Esophagus (tissue), 2 donors: ENCODE measurements at regions not wholly inside any gene's neighbourhood (a gene's known extent, or its start where the extent isn't known, plus 50 kb on each side); places are given as distances from the start of the nearest gene placed in this dataset.

ENCODE experiments used
- H3K27ac ChIP-seq, 2 donors: one replicate each; pipeline ENCODE4 v1.5.1; 2013; ENCODE audit warnings: low read depth in 2 of 2, mild to moderate bottlenecking in 2 of 2, inconsistent platforms in 1 of 2, low read length in 1 of 2, moderate library complexity in 1 of 2
- H3K27me3 ChIP-seq, 2 donors: one replicate each; pipeline ENCODE4 v1.6.1; 2013; ENCODE audit warnings: low read length in 2 of 2, control low read depth in 1 of 2, mild to moderate bottlenecking in 1 of 2; ENCODE audit not compliant: insufficient read depth in 2 of 2, control insufficient read depth in 1 of 2
- H3K36me3 ChIP-seq, 2 donors: one replicate each; pipeline ENCODE4 v1.6.1; 2013; ENCODE audit warnings: low read length in 1 of 2; ENCODE audit not compliant: control insufficient read depth in 2 of 2, insufficient read depth in 2 of 2
- H3K4me1 ChIP-seq, 2 donors: one replicate each; pipeline ENCODE4 v1.6.1; 2013; ENCODE audit warnings: low read length in 1 of 2; ENCODE audit not compliant: control insufficient read depth in 2 of 2, insufficient read depth in 2 of 2
- H3K4me3 ChIP-seq, 2 donors: one replicate each; pipeline ENCODE4 v1.5.1; 2013; ENCODE audit warnings: low read length in 2 of 2, mild to moderate bottlenecking in 2 of 2, low read depth in 1 of 2, moderate library complexity in 1 of 2
- H3K9me3 ChIP-seq, 2 donors: one replicate each; pipeline ENCODE4 v1.6.1; 2013; ENCODE audit warnings: mild to moderate bottlenecking in 2 of 2, low read depth in 1 of 2, low read length in 1 of 2, moderate library complexity in 1 of 2; ENCODE audit not compliant: control insufficient read depth in 2 of 2, insufficient read depth in 1 of 2
- WGBS, 2 donors: extraction: QIAGEN DNeasy Blood & Tissue Kit; methylation state at CpG; one replicate each; pipeline ENCODE4 v1.1.7; 2013; 5-methylcytosine and 5-hydroxymethylcytosine counted together
- donor health status: healthy with polysubstance abuse.
- donor health status: Bipolar disorder and iron deficiency.

- no peaks in the 10 kb centered on the region for H3K27me3 ChIP-seq
- H3K4me1 ChIP-seq = no peaks in the 10 kb centered on the region
- no peak overlapping the region for H3K4me3 ChIP-seq
- no peak overlapping the region for H3K27ac ChIP-seq
- no peaks in the 10 kb centered on the region for H3K9me3 ChIP-seq
- H3K36me3 ChIP-seq = no peaks in the 10 kb centered on the region
These were observed 197.2 kb downstream of the COX7C start for GRCh38 chr5:86814907-86815306.

GRCh38 chr5:86824637-86825036 is 206.9 kb downstream of the COX7C start:
- Histone ChIP-seq H3K9me3 (no peaks in the 10 kb centered on the region), H3K36me3 (no peaks in the 10 kb centered on the region)

GRCh38 chr5:86831128-86831527 is 213.4 kb downstream of the COX7C start:
- Histone ChIP-seq H3K4me3 (no peak overlapping the region), H3K27ac (no peak overlapping the region), H3K27me3 (no peaks in the 10 kb centered on the region), H3K4me1 (no peaks in the 10 kb centered on the region), H3K36me3 (no peaks in the 10 kb centered on the region), H3K9me3 (no peaks in the 10 kb centered on the region)

More at GRCh38 chr5:86824637-86825036, 206.9 kb downstream of the COX7C start:
- Histone ChIP-seq H3K27me3 (no peaks in the 10 kb centered on the region), H3K4me1 (no peaks in the 10 kb centered on the region), H3K4me3 (no peak overlapping the region), H3K27ac (no peak overlapping the region)
- 57 to 66% methylated on average over 2 of the region's 2 CpGs for WGBS, 2 donors

GRCh38 chr5:86833868-86834267 is 216.1 kb downstream of the COX7C start:
- H3K36me3 ChIP-seq = no peaks in the 10 kb centered on the region
- no peaks in the 10 kb centered on the region for H3K4me1 ChIP-seq
- no peaks in the 10 kb centered on the region for H3K9me3 ChIP-seq
- no peaks in the 10 kb centered on the region for H3K27me3 ChIP-seq
- no peak overlapping the region for H3K4me3 ChIP-seq
- no peak overlapping the region for H3K27ac ChIP-seq
- 95% methylated on average over 1 of the region's 1 CpG for whole genome bisulfite sequencing, 2 donors

- Histone ChIP-seq H3K4me3 (no peak overlapping the region), H3K27ac (no peak overlapping the region), H3K9me3 (no peaks in the 10 kb centered on the region), H3K27me3 (no peaks in the 10 kb centered on the region), H3K4me1 (no peaks in the 10 kb centered on the region), H3K36me3 (no peaks in the 10 kb centered on the region)
- 77 to 78% methylated on average over 2 of the region's 2 CpGs for WGBS, 2 donors
These were observed 219.9 kb downstream of the COX7C start for GRCh38 chr5:86837610-86838009.

GRCh38 chr5:86838083-86838482 is 220.3 kb downstream of the COX7C start:
- no peaks in the 10 kb centered on the region for H3K27me3 ChIP-seq
- no peak overlapping the region for H3K27ac ChIP-seq
- no peaks in the 10 kb centered on the region for H3K36me3 ChIP-seq
- no peaks in the 10 kb centered on the region for H3K9me3 ChIP-seq
- no peaks in the 10 kb centered on the region for H3K4me1 ChIP-seq
- WGBS, 2 donors = 90 to 95% methylated on average over 2 of the region's 2 CpGs
- no peak overlapping the region for H3K4me3 ChIP-seq

- Histone ChIP-seq H3K4me3 (no peak overlapping the region), H3K27ac (no peak overlapping the region), H3K4me1 (no peaks in the 10 kb centered on the region), H3K9me3 (no peaks in the 10 kb centered on the region), H3K27me3 (no peaks in the 10 kb centered on the region), H3K36me3 (no peaks in the 10 kb centered on the region)
- 54 to 56% methylated on average over 3 of the region's 3 CpGs for WGBS, 2 donors
These were observed 223.4 kb downstream of the COX7C start for GRCh38 chr5:86841000-86841644.

GRCh38 chr5:86858442-86858841 is 240.7 kb downstream of the COX7C start:
- Histone ChIP-seq H3K9me3 (no peaks in the 10 kb centered on the region), H3K4me1 (no peaks in the 10 kb centered on the region), H3K27ac (no peak overlapping the region), H3K4me3 (no peak overlapping the region), H3K36me3 (no peaks in the 10 kb centered on the region), H3K27me3 (no peaks in the 10 kb centered on the region)
- WGBS, 2 donors = 69 to 70% methylated on average over 3 of the region's 3 CpGs

- 44 to 48% methylated on average over 2 of the region's 2 CpGs for WGBS, 2 donors
- no peaks in the 10 kb centered on the region for H3K4me1 ChIP-seq
- H3K36me3 ChIP-seq = no peaks in the 10 kb centered on the region
These were observed 243.8 kb downstream of the COX7C start for GRCh38 chr5:86861512-86861911.

GRCh38 chr5:86862093-86862492 is 244.4 kb downstream of the COX7C start:
- H3K36me3 ChIP-seq = no peaks in the 10 kb centered on the region
- H3K9me3 ChIP-seq = no peaks in the 10 kb centered on the region
- no peaks in the 10 kb centered on the region for H3K27me3 ChIP-seq
- no peak overlapping the region for H3K27ac ChIP-seq
- no peaks in the 10 kb centered on the region for H3K4me1 ChIP-seq
- H3K4me3 ChIP-seq = no peak overlapping the region
- 78 to 81% methylated on average over 3 of the region's 3 CpGs for WGBS, 2 donors

More at GRCh38 chr5:86861512-86861911, 243.8 kb downstream of the COX7C start:
- H3K27ac ChIP-seq = no peak overlapping the region
- no peaks in the 10 kb centered on the region for H3K27me3 ChIP-seq
- no peak overlapping the region for H3K4me3 ChIP-seq
- H3K9me3 ChIP-seq = no peaks in the 10 kb centered on the region
